ENCODE measurements at regions not wholly inside any gene's neighbourhood (a gene's known extent, or its start where the extent isn't known, plus 50 kb on each side); places are given as distances from the start of the nearest gene placed in this dataset.
"Not testable (repeated sequence)": the region's sequence is repeated elsewhere in the genome, so short reads cannot be mapped to it uniquely, and the experiment has no call there.

- H3K4me3 ChIP-seq (ENCODE audit: low read depth, poor library complexity, severe bottlenecking); intact Hi-C loops (cut with DNase I; ENCODE audit: low total_unique reads); DNase-seq (ENCODE audit: low spot score in 2 of 2): not testable (repeated sequence)
- 82 to 95% methylated on average over 1 of the region's 1 CpG for WGBS, 2 donors
Measured at GRCh38 chr7:106713452-106713851, 52.5 kb upstream of the CCDC71L start.

GRCh38 chr7:106714590-106715442, 53.9 kb upstream of the CCDC71L start:
- DNase-seq (ENCODE audit: low spot score in 2 of 2); intact Hi-C loops (cut with DNase I; ENCODE audit: low total_unique reads); H3K4me3 ChIP-seq (ENCODE audit: low read depth, poor library complexity, severe bottlenecking): not testable (repeated sequence)
- 89 to 93% methylated on average over 6 of the region's 6 CpGs for WGBS, 2 donors

GRCh38 chr7:106715730-106716129, 54.8 kb upstream of the CCDC71L start:
- TF ChIP-seq POLR2A (IDR thresholded peaks at IDR 0.05): no peak
- 91 to 92% methylated on average over 2 of the region's 2 CpGs for WGBS, 2 donors
- intact Hi-C loops (cut with DNase I; ENCODE audit: low total_unique reads): no loop called here
- DNase-seq (ENCODE audit: low spot score in 2 of 2): no peak
- H3K4me3 ChIP-seq (ENCODE audit: low read depth, poor library complexity, severe bottlenecking): no peak overlapping the region

GRCh38 chr7:106717254-106717954, 56.4 kb upstream of the CCDC71L start:
- H3K4me3 ChIP-seq (ENCODE audit: low read depth, poor library complexity, severe bottlenecking): no peak overlapping the region
- TF ChIP-seq POLR2A (IDR thresholded peaks at IDR 0.05) (no peak), CTCF (IDR thresholded peaks at IDR 0.05) (no peak)
- DNase-seq (ENCODE audit: low spot score in 2 of 2): no peak
- 71 to 77% methylated on average over 1 of the region's 1 CpG for WGBS, 2 donors
- intact Hi-C loops (cut with DNase I; ENCODE audit: low total_unique reads): no loop called here

- no peak overlapping the region for H3K4me3 ChIP-seq (ENCODE audit: low read depth, poor library complexity, severe bottlenecking)
- TF ChIP-seq POLR2A (IDR thresholded peaks at IDR 0.05) (no peak), CTCF (IDR thresholded peaks at IDR 0.05) (no peak)
Measured at GRCh38 chr7:106717955-106718871, 57.3 kb upstream of the CCDC71L start.

GRCh38 chr7:106720641-106721040, 59.7 kb upstream of the CCDC71L start:
- no peak overlapping the region for H3K4me3 ChIP-seq (ENCODE audit: low read depth, poor library complexity, severe bottlenecking)
- DNase-seq (ENCODE audit: low spot score in 2 of 2): no peak
- TF ChIP-seq POLR2A (IDR thresholded peaks at IDR 0.05) (no peak), CTCF (IDR thresholded peaks at IDR 0.05) (no peak)
- intact Hi-C loops (cut with DNase I; ENCODE audit: low total_unique reads): no loop called here
- WGBS, 2 donors: 70 to 73% methylated on average over 2 of the region's 2 CpGs

More at GRCh38 chr7:106717955-106718871, 57.3 kb upstream of the CCDC71L start:
- intact Hi-C loops (cut with DNase I; ENCODE audit: low total_unique reads): no loop called here
- 18 to 30% methylated on average over 3 of the region's 3 CpGs for WGBS, 2 donors
- peak in 1 of 2 donors; percentile 56 for DNase-seq (ENCODE audit: low spot score in 2 of 2)
